ENCODE measurements at regions not wholly inside any gene's neighbourhood (a gene's known extent, or its start where the extent isn't known, plus 50 kb on each side); places are given as distances from the start of the nearest gene placed in this dataset.
A peak's percentile ranks its signal among the peaks of the same experiment; 100 is the strongest.

GRCh38 chr14:106811162-106811561 lies 1284.8 kb downstream of the TMEM121 start:
- Histone ChIP-seq H3K27me3 (ENCODE audit: control insufficient read depth, low read length) (no peaks in the 10 kb centered on the region), H3F3A (ENCODE audit: control insufficient read depth, insufficient read depth) (no peaks in the 10 kb centered on the region), H3K27ac (ENCODE audit: low read depth, low read length) (no peak overlapping the region), H3K9me2 (replicated peaks; ENCODE audit: control insufficient read depth, low read length) (no peaks in the 10 kb centered on the region), H3K9me3 (ENCODE audit: control insufficient read depth, insufficient read depth, low read length) (peaks cover 6% of the 10 kb centered on the region; the same call in 1 of the 2 replicates), H3K79me2 (ENCODE audit: control insufficient read depth, low read length) (no peaks in the 10 kb centered on the region), H3K4me1 (ENCODE audit: control insufficient read depth, low read length) (peaks cover 23% of the 10 kb centered on the region), H3K4me3 (ENCODE audit: low read length) (0 out of 2 replicates have a peak overlapping the region, but pooled peaks have one; percentile 13), H3K36me3 (ENCODE audit: control insufficient read depth, low read length) (no peaks in the 10 kb centered on the region), H4K20me1 (ENCODE audit: control insufficient read depth, insufficient read depth, low read depth, low read length) (no peaks in the 10 kb centered on the region), H3K4me2 (ENCODE audit: low read length) (peak overlapping the region; percentile 39)
- TF ChIP-seq, protein P1, sequence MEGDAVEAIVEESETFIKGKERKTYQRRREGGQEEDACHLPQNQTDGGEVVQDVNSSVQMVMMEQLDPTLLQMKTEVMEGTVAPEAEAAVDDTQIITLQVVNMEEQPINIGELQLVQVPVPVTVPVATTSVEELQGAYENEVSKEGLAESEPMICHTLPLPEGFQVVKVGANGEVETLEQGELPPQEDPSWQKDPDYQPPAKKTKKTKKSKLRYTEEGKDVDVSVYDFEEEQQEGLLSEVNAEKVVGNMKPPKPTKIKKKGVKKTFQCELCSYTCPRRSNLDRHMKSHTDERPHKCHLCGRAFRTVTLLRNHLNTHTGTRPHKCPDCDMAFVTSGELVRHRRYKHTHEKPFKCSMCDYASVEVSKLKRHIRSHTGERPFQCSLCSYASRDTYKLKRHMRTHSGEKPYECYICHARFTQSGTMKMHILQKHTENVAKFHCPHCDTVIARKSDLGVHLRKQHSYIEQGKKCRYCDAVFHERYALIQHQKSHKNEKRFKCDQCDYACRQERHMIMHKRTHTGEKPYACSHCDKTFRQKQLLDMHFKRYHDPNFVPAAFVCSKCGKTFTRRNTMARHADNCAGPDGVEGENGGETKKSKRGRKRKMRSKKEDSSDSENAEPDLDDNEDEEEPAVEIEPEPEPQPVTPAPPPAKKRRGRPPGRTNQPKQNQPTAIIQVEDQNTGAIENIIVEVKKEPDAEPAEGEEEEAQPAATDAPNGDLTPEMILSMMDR (IDR thresholded peaks at IDR 0.05; ENCODE audit: low read depth, low read length, poor library complexity, severe bottlenecking) = no peak
- no peak for TF ChIP-seq EZH2phosphoT487 (IDR thresholded peaks at IDR 0.05; ENCODE audit: borderline replicate concordance, low read length)

DNA sequence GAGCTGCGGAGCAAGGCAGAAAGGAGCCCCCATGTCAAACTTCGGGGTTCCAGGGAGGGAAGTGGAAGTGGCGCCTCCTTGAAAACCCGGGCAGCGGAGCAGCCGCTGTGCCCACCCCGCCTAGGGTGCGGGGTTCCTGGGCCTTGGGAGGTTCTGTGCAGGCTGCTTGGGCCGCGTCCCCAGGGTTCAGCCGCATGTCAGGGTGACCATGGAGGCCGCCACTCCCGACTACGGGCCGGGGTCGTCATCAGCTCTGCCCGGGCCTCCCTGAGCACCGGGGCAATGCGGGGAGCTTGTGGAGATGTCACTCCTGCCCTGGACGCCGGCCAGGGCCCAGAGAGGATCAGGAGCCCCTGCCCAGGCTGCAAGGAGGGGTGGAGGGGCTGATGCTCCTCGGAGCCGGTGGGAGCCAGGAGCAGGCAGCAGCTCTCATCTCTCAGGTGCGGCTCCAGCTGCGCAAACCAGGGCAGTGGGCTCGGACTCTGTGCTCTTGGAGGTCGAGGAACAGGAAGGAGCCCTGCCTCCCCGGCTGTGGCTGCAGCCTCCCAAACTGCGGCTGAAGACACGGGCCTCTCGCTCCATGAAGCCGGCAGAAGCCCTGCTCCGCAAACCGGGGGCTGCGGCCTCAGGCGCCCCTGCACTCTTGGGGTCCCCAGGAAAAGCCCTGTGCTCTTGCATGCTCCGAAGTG lies 1286.5 kb downstream of the TMEM121 start:
- no peaks in the 10 kb centered on the region for H4K20me1 ChIP-seq (ENCODE audit: control insufficient read depth, insufficient read depth, low read depth, low read length)
- no peak overlapping the region for H3K4me2 ChIP-seq (ENCODE audit: low read length)
- no peaks in the 10 kb centered on the region for H3K9me2 ChIP-seq (replicated peaks; ENCODE audit: control insufficient read depth, low read length)
- H3K79me2 ChIP-seq (ENCODE audit: control insufficient read depth, low read length) = no peaks in the 10 kb centered on the region
- peaks cover 6% of the 10 kb centered on the region; the same call in 1 of the 2 replicates for H3K9me3 ChIP-seq (ENCODE audit: control insufficient read depth, insufficient read depth, low read length)
- no peaks in the 10 kb centered on the region for H3K36me3 ChIP-seq (ENCODE audit: control insufficient read depth, low read length)
- H3K27ac ChIP-seq (ENCODE audit: low read depth, low read length) = no peak overlapping the region
- H3K27me3 ChIP-seq (ENCODE audit: control insufficient read depth, low read length) = no peaks in the 10 kb centered on the region
- peaks cover 23% of the 10 kb centered on the region for H3K4me1 ChIP-seq (ENCODE audit: control insufficient read depth, low read length)
- no peaks in the 10 kb centered on the region for H3F3A ChIP-seq (ENCODE audit: control insufficient read depth, insufficient read depth)
- H3K4me3 ChIP-seq (ENCODE audit: low read length) = no peak overlapping the region
- TF ChIP-seq, protein P1 (IDR thresholded peaks at IDR 0.05; ENCODE audit: low read depth, low read length, poor library complexity, severe bottlenecking) = no peak

GRCh38 chr14:106813477-106813823 lies 1287.1 kb downstream of the TMEM121 start:
- H3K9me2 ChIP-seq (replicated peaks; ENCODE audit: control insufficient read depth, low read length) = no peaks in the 10 kb centered on the region

More at GRCh38 chr14:106813477-106813823, 1287.1 kb downstream of the TMEM121 start:
- Histone ChIP-seq H3K27ac (ENCODE audit: low read depth, low read length) (no peak overlapping the region), H3K4me2 (ENCODE audit: low read length) (no peak overlapping the region), H3K4me1 (ENCODE audit: control insufficient read depth, low read length) (peaks cover 23% of the 10 kb centered on the region), H3K79me2 (ENCODE audit: control insufficient read depth, low read length) (no peaks in the 10 kb centered on the region), H3K4me3 (ENCODE audit: low read length) (no peak overlapping the region), H3K36me3 (ENCODE audit: control insufficient read depth, low read length) (no peaks in the 10 kb centered on the region), H3K27me3 (ENCODE audit: control insufficient read depth, low read length) (no peaks in the 10 kb centered on the region), H3F3A (ENCODE audit: control insufficient read depth, insufficient read depth) (no peaks in the 10 kb centered on the region), H3K9me3 (ENCODE audit: control insufficient read depth, insufficient read depth, low read length) (peaks cover 6% of the 10 kb centered on the region; the same call in 1 of the 2 replicates), H4K20me1 (ENCODE audit: control insufficient read depth, insufficient read depth, low read depth, low read length) (no peaks in the 10 kb centered on the region)
- TF ChIP-seq, protein P1 (IDR thresholded peaks at IDR 0.05; ENCODE audit: low read depth, low read length, poor library complexity, severe bottlenecking) = no peak
- TF ChIP-seq EZH2phosphoT487 (IDR thresholded peaks at IDR 0.05; ENCODE audit: borderline replicate concordance, low read length) = no peak

Measured in DOHH2 (cell line).